ENCODE measurements at regions not wholly inside any gene's neighbourhood (a gene's known extent, or its start where the extent isn't known, plus 50 kb on each side); places are given as distances from the start of the nearest gene placed in this dataset.

DNA sequence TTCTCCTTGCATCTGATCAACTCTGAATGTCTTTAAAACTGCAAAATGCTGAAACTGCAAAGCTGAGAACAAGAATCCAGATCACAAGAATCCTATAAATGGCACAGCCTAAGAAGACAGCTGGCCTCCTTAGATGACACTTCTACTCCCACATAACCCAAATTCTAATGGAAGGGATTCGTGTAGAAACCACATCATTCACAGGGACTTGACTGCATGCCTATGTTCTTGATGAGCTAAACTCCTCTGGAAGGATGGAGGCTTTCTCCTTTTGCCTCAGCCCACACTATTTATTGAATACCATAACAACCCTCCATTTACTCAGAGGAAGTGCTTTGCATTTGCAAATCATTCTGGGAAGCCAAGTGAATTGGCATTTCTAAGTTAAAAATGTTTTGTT lies 252.5 kb upstream of the VWC2 start:
- CTCF ChIA-PET = no interaction called here
- H3K4me2 ChIP-seq = no peak overlapping the region
- no TSS peak for BruUV-seq (replicated peaks)

DNA sequence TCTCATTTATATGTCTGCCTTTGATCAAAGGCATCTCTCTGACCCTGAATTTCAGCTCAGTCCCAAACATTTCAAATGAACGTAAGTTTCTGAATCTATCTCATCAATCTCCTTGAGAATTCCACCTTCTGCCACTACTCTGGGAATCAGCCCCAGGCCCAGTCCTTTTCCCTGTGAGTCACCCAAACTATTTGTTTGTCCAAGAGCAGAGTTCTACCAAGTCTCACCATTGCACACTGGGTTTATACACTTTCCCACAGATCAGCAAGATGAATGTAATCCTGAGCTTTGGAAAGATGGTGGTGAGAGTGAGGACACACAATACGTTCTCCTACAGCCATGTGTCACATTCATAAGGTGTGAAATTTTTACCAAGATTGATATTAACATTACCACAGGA lies 251.3 kb upstream of the VWC2 start:
- no peak overlapping the region for H3K27ac ChIP-seq

More for the DNA sequence above, 252.5 kb upstream of the VWC2 start:
- Histone ChIP-seq H3K27ac (no peak overlapping the region), H3K9me3 (ENCODE audit: insufficient read depth, low read depth) (no peaks in the 10 kb centered on the region), H3K9me2 (ENCODE audit: insufficient read depth) (no peaks in the 10 kb centered on the region), H3K36me3 (ENCODE audit: low read depth) (no peaks in the 10 kb centered on the region), H3K27me3 (ENCODE audit: insufficient read depth, low read depth) (peaks cover 6% of the 10 kb centered on the region; the same call in 1 of the 2 replicates), H3K4me1 (replicated peaks; ENCODE audit: insufficient read depth) (no peaks in the 10 kb centered on the region), H4K20me1 (ENCODE audit: insufficient read depth) (no peaks in the 10 kb centered on the region), H2AFZ (no peak overlapping the region), H3K4me3 (no peak overlapping the region), H3F3A (ENCODE audit: insufficient read depth, low read depth) (no peaks in the 10 kb centered on the region), H3K79me2 (ENCODE audit: low read depth) (no peaks in the 10 kb centered on the region)
- POLR2A ChIA-PET (ENCODE audit: unreplicated experiment) = no interaction called here
- intact Hi-C loops (cut with micrococcal nuclease; ENCODE audit: unreplicated experiment) = no loop called here
- DNase-seq = no peak
- TF ChIP-seq EZH2 (IDR thresholded peaks at IDR 0.05; ENCODE audit: low read depth) = no peak
- TF ChIP-seq, protein P1, sequence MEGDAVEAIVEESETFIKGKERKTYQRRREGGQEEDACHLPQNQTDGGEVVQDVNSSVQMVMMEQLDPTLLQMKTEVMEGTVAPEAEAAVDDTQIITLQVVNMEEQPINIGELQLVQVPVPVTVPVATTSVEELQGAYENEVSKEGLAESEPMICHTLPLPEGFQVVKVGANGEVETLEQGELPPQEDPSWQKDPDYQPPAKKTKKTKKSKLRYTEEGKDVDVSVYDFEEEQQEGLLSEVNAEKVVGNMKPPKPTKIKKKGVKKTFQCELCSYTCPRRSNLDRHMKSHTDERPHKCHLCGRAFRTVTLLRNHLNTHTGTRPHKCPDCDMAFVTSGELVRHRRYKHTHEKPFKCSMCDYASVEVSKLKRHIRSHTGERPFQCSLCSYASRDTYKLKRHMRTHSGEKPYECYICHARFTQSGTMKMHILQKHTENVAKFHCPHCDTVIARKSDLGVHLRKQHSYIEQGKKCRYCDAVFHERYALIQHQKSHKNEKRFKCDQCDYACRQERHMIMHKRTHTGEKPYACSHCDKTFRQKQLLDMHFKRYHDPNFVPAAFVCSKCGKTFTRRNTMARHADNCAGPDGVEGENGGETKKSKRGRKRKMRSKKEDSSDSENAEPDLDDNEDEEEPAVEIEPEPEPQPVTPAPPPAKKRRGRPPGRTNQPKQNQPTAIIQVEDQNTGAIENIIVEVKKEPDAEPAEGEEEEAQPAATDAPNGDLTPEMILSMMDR (conservative IDR thresholded peaks at IDR 0.05) = no peak

DNA sequence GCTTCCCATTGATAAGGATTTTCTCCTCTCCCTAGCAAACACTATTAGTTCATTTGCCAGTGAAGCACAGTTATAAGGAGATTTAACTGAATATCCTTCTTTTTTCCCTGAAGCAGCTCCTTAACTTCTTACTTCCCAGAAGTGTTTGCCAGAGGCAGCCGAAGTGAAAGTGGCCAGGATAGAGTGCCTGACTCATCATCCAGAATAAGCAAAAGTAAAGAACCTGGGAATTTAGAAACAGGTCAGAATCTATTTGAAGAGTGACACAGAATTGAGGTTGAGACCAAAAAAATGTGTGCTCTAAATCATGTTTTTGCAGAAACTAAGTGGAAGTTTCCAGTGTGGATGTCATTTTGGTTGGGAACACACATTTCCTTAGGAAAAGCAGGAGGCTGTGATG lies 249.6 kb upstream of the VWC2 start:
- no peaks in the 10 kb centered on the region for H3K4me1 ChIP-seq (replicated peaks; ENCODE audit: insufficient read depth)
- no peak overlapping the region for H3K27ac ChIP-seq
- intact Hi-C loops (cut with micrococcal nuclease; ENCODE audit: unreplicated experiment) = no loop called here
- no peaks in the 10 kb centered on the region for H3K27me3 ChIP-seq (ENCODE audit: insufficient read depth, low read depth)
- TF ChIP-seq, protein P1 (conservative IDR thresholded peaks at IDR 0.05) = no peak
- TF ChIP-seq EZH2 (IDR thresholded peaks at IDR 0.05; ENCODE audit: low read depth) = no peak
- no peak for DNase-seq
- no peaks in the 10 kb centered on the region for H3K9me2 ChIP-seq (ENCODE audit: insufficient read depth)
- CTCF ChIA-PET = no interaction called here
- H3K36me3 ChIP-seq (ENCODE audit: low read depth) = no peaks in the 10 kb centered on the region
- H4K20me1 ChIP-seq (ENCODE audit: insufficient read depth) = no peaks in the 10 kb centered on the region
- H3F3A ChIP-seq (ENCODE audit: insufficient read depth, low read depth) = no peaks in the 10 kb centered on the region
- no peak overlapping the region for H3K4me2 ChIP-seq
- no peaks in the 10 kb centered on the region for H3K9me3 ChIP-seq (ENCODE audit: insufficient read depth, low read depth)
- POLR2A ChIA-PET (ENCODE audit: unreplicated experiment) = no interaction called here
- H3K4me3 ChIP-seq = no peak overlapping the region
- no TSS peak for BruUV-seq (replicated peaks)
- H2AFZ ChIP-seq = no peak overlapping the region; the same call in 1 of the 2 replicates
- no peaks in the 10 kb centered on the region for H3K79me2 ChIP-seq (ENCODE audit: low read depth)

More for the DNA sequence above, 251.3 kb upstream of the VWC2 start:
- TF ChIP-seq EZH2 (IDR thresholded peaks at IDR 0.05; ENCODE audit: low read depth) = no peak
- TF ChIP-seq, protein P1 (conservative IDR thresholded peaks at IDR 0.05) = no peak
- Histone ChIP-seq H4K20me1 (ENCODE audit: insufficient read depth) (no peaks in the 10 kb centered on the region), H3K36me3 (ENCODE audit: low read depth) (no peaks in the 10 kb centered on the region), H3K4me2 (no peak overlapping the region), H3F3A (ENCODE audit: insufficient read depth, low read depth) (no peaks in the 10 kb centered on the region), H3K4me3 (no peak overlapping the region), H3K79me2 (ENCODE audit: low read depth) (no peaks in the 10 kb centered on the region), H3K27me3 (ENCODE audit: insufficient read depth, low read depth) (peaks cover 3% of the 10 kb centered on the region; the same call in 1 of the 2 replicates), H3K4me1 (replicated peaks; ENCODE audit: insufficient read depth) (no peaks in the 10 kb centered on the region), H3K9me2 (ENCODE audit: insufficient read depth) (no peaks in the 10 kb centered on the region), H3K9me3 (ENCODE audit: insufficient read depth, low read depth) (no peaks in the 10 kb centered on the region), H2AFZ (no peak overlapping the region)
- intact Hi-C loops (cut with micrococcal nuclease; ENCODE audit: unreplicated experiment) = no loop called here
- CTCF ChIA-PET = no interaction called here
- no TSS peak for BruUV-seq (replicated peaks)
- no peak for DNase-seq
- POLR2A ChIA-PET (ENCODE audit: unreplicated experiment) = no interaction called here

Data from PC-9 (cell line).